ENCODE measurements at regions not wholly inside any gene's neighbourhood (a gene's known extent, or its start where the extent isn't known, plus 50 kb on each side); places are given as distances from the start of the nearest gene placed in this dataset.

- H3K36me3 ChIP-seq (ENCODE audit: control insufficient read depth in 4 of 4, insufficient read depth in 4 of 4, low read length in 3 of 4): no peaks in the 10 kb centered on the region
- POLR2A ChIA-PET: no interaction called here
Observed at GRCh38 chr2:45259547-45260160, 250.4 kb upstream of the SIX2 start.

GRCh38 chr2:45259138-45259537 lies 249.9 kb upstream of the SIX2 start:
- H3K36me3 ChIP-seq (ENCODE audit: control insufficient read depth in 4 of 4, insufficient read depth in 4 of 4, low read length in 3 of 4): no peaks in the 10 kb centered on the region
- 82% methylated on average over 8 of the region's 8 CpGs for WGBS (ENCODE audit: insufficient coverage)
- H3K27me3 ChIP-seq (replicated peaks in 2 of 5; ENCODE audit: control insufficient read depth in 4 of 5, insufficient read depth in 5 of 5, low read length in 4 of 5): no peaks in the 10 kb centered on the region
- no peak for DNase-seq
- H3K27ac ChIP-seq (ENCODE audit: insufficient read depth in 1 of 2, low read depth in 1 of 2, low read length in 2 of 2, poor library complexity in 1 of 2, severe bottlenecking in 2 of 2): no peak overlapping the region
- POLR2A ChIA-PET: no interaction called here
- H3K4me3 ChIP-seq (ENCODE audit: control insufficient read depth in 1 of 7, extremely low read depth in 1 of 7, insufficient read depth in 4 of 7, low read depth in 2 of 7, low read length in 6 of 7): no peak overlapping the region
- CTCF ChIA-PET: interaction anchor here (0.9 kb wide), 1 partner anchor 21 kb away, joined by 3 read pairs; no protein-coding TSS in a partner anchor
- peaks cover 6 to 65% (median 51%) of the 10 kb centered on the region in 4 experiments for H3K4me1 ChIP-seq (ENCODE audit: control extremely low read depth in 1 of 4, control insufficient read depth in 4 of 4, insufficient read depth in 4 of 4, low read length in 3 of 4)
- no peaks in the 10 kb centered on the region for H3K9me3 ChIP-seq (ENCODE audit: control extremely low read depth in 1 of 5, control insufficient read depth in 4 of 5, insufficient read depth in 2 of 5, low read depth in 1 of 5, low read length in 4 of 5)

More at GRCh38 chr2:45259547-45260160, 250.4 kb upstream of the SIX2 start:
- 95% methylated on average over 4 of the region's 8 CpGs for WGBS (ENCODE audit: insufficient coverage)
- Histone ChIP-seq H3K27me3 (replicated peaks in 2 of 5; ENCODE audit: control insufficient read depth in 4 of 5, insufficient read depth in 5 of 5, low read length in 4 of 5) (no peaks in the 10 kb centered on the region), H3K9me3 (ENCODE audit: control extremely low read depth in 1 of 5, control insufficient read depth in 4 of 5, insufficient read depth in 2 of 5, low read depth in 1 of 5, low read length in 4 of 5) (no peaks in the 10 kb centered on the region), H3K4me3 (ENCODE audit: control insufficient read depth in 1 of 7, extremely low read depth in 1 of 7, insufficient read depth in 4 of 7, low read depth in 2 of 7, low read length in 6 of 7) (no peak overlapping the region), H3K27ac (ENCODE audit: insufficient read depth in 1 of 2, low read depth in 1 of 2, low read length in 2 of 2, poor library complexity in 1 of 2, severe bottlenecking in 2 of 2) (no peak overlapping the region), H3K4me1 (ENCODE audit: control extremely low read depth in 1 of 4, control insufficient read depth in 4 of 4, insufficient read depth in 4 of 4, low read length in 3 of 4) (peaks cover 6 to 65% (median 51%) of the 10 kb centered on the region in 4 experiments)
- DNase-seq: no peak
- CTCF ChIA-PET: no interaction called here

DNA sequence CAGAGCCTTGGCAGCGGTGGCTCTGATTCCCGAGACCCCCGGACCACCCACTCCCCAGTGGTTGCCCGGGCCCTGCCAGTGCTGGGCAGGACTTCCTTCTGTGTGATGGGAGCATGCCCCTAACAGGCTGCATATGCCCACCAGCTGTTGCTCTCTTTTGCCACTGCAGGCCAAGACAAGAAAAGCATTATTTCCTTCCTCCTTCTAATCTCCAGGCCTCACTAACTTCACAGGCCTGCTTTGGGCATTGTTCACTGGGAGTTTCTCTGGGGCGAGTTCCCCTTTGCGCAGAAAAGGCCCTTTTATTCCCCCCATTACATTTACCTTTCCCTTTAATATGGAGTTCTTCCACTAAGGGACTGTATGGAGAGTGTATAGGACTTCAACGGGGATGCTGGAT lies 249.1 kb upstream of the SIX2 start:
- H3K36me3 ChIP-seq (ENCODE audit: control insufficient read depth in 4 of 4, insufficient read depth in 4 of 4, low read length in 3 of 4): no peaks in the 10 kb centered on the region
- H3K4me1 ChIP-seq (ENCODE audit: control extremely low read depth in 1 of 4, control insufficient read depth in 4 of 4, insufficient read depth in 4 of 4, low read length in 3 of 4): peaks cover 6 to 58% (median 48%) of the 10 kb centered on the region in 4 experiments
- DNase-seq: peak; percentile 44 to 78 (median 70)
- peak overlapping the region in 1 of 7 experiments; percentile 10 for H3K4me3 ChIP-seq (ENCODE audit: control insufficient read depth in 1 of 7, extremely low read depth in 1 of 7, insufficient read depth in 4 of 7, low read depth in 2 of 7, low read length in 6 of 7)
- ChIA-PET POLR2A (no interaction called here), CTCF (interaction anchor here (0.9 kb wide), 1 partner anchor 22 kb away, joined by 3 read pairs; no protein-coding TSS in a partner anchor)
- peak overlapping the region in 1 of 2 experiments; percentile 12 for H3K27ac ChIP-seq (ENCODE audit: insufficient read depth in 1 of 2, low read depth in 1 of 2, low read length in 2 of 2, poor library complexity in 1 of 2, severe bottlenecking in 2 of 2)
- no peaks in the 10 kb centered on the region for H3K27me3 ChIP-seq (replicated peaks in 2 of 5; ENCODE audit: control insufficient read depth in 4 of 5, insufficient read depth in 5 of 5, low read length in 4 of 5)
- 7% methylated on average over 4 of the region's 7 CpGs for WGBS (ENCODE audit: insufficient coverage)
- no peaks in the 10 kb centered on the region for H3K9me3 ChIP-seq (ENCODE audit: control extremely low read depth in 1 of 5, control insufficient read depth in 4 of 5, insufficient read depth in 2 of 5, low read depth in 1 of 5, low read length in 4 of 5)

DNA sequence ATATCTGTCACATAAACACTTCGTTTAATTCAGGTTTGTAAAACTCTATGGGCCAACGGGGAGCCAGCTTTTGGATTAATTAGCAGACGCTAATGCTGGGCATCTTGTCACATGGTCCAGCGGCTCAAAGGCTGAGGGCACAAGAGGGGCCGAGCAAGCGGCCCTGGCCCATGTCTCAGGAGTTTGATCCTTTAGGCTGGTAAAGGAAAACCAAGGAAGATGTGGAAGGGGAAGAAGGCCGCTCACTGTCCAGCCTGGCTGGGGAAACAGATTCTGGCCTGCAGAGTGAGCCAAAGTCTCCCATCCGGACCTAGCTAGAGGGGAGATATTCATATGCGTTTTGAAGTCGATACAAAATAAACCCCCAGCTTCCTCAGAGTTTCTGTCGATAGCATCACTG lies 248.6 kb upstream of the SIX2 start:
- POLR2A ChIA-PET: no interaction called here
- no peak for DNase-seq
- no peak overlapping the region for H3K27ac ChIP-seq (ENCODE audit: insufficient read depth in 1 of 2, low read depth in 1 of 2, low read length in 2 of 2, poor library complexity in 1 of 2, severe bottlenecking in 2 of 2)
- H3K27me3 ChIP-seq (replicated peaks in 2 of 5; ENCODE audit: control insufficient read depth in 4 of 5, insufficient read depth in 5 of 5, low read length in 4 of 5): no peaks in the 10 kb centered on the region
- H3K4me1 ChIP-seq (ENCODE audit: control extremely low read depth in 1 of 4, control insufficient read depth in 4 of 4, insufficient read depth in 4 of 4, low read length in 3 of 4): peaks cover 6 to 53% (median 43%) of the 10 kb centered on the region in 4 experiments
- 89% methylated on average over 6 of the region's 11 CpGs for WGBS (ENCODE audit: insufficient coverage)
- peak overlapping the region in 1 of 7 experiments; percentile 10 for H3K4me3 ChIP-seq (ENCODE audit: control insufficient read depth in 1 of 7, extremely low read depth in 1 of 7, insufficient read depth in 4 of 7, low read depth in 2 of 7, low read length in 6 of 7)
- no peaks in the 10 kb centered on the region for H3K36me3 ChIP-seq (ENCODE audit: control insufficient read depth in 4 of 4, insufficient read depth in 4 of 4, low read length in 3 of 4)
- CTCF ChIA-PET: no interaction called here
- no peaks in the 10 kb centered on the region for H3K9me3 ChIP-seq (ENCODE audit: control extremely low read depth in 1 of 5, control insufficient read depth in 4 of 5, insufficient read depth in 2 of 5, low read depth in 1 of 5, low read length in 4 of 5)

- H3K4me1 ChIP-seq (ENCODE audit: control extremely low read depth in 1 of 4, control insufficient read depth in 4 of 4, insufficient read depth in 4 of 4, low read length in 3 of 4): peaks cover 3 to 45% (median 35%) of the 10 kb centered on the region in 4 experiments
- H3K27me3 ChIP-seq (replicated peaks in 2 of 5; ENCODE audit: control insufficient read depth in 4 of 5, insufficient read depth in 5 of 5, low read length in 4 of 5): no peaks in the 10 kb centered on the region
- CTCF ChIA-PET: no interaction called here
- H3K27ac ChIP-seq (ENCODE audit: insufficient read depth in 1 of 2, low read depth in 1 of 2, low read length in 2 of 2, poor library complexity in 1 of 2, severe bottlenecking in 2 of 2): no peak overlapping the region
- H3K36me3 ChIP-seq (ENCODE audit: control insufficient read depth in 4 of 4, insufficient read depth in 4 of 4, low read length in 3 of 4): no peaks in the 10 kb centered on the region
- POLR2A ChIA-PET: no interaction called here
- no peak overlapping the region for H3K4me3 ChIP-seq (ENCODE audit: control insufficient read depth in 1 of 7, extremely low read depth in 1 of 7, insufficient read depth in 4 of 7, low read depth in 2 of 7, low read length in 6 of 7)
- peaks cover 0 to under 1% (median 0%) of the 10 kb centered on the region in 5 experiments for H3K9me3 ChIP-seq (ENCODE audit: control extremely low read depth in 1 of 5, control insufficient read depth in 4 of 5, insufficient read depth in 2 of 5, low read depth in 1 of 5, low read length in 4 of 5)
- WGBS (ENCODE audit: insufficient coverage): 91% methylated on average over 15 of the region's 16 CpGs
- DNase-seq: no peak
Observed at GRCh38 chr2:45256867-45257641, 247.8 kb upstream of the SIX2 start.

DNA sequence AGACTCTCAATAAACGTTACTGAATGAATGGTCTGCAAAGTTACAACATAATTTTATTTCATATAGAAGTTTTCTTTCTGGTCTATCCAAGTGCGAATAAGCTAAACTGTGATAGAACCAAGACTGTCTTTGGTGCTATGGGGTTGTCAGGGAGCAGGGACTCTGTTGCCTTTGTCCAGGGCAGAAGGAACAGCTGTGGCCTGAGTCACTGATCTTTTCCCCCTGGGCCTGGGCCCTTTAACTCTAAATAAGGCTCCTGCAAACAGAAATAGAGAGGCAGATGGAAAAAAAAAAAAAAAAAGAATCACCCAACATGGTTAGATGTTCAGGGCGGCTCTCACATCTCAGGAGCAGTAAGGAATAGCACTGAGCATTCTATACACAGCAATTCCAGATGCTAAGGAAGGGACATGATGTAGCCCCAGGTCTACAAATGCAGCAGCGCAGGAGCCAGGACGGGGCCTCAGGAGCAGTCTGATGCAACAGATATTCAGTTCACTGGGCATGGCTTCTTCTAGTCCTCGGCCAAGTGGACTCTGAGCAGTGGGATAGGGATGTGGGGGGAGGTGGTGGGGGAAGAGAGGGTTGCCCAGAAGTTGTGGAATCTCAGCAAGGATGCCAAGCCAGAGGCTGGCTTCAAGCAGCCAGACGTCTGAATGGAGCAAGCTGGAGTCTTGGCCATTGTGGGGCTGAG lies 247.1 kb upstream of the SIX2 start:
- Histone ChIP-seq H3K27ac (ENCODE audit: insufficient read depth in 1 of 2, low read depth in 1 of 2, low read length in 2 of 2, poor library complexity in 1 of 2, severe bottlenecking in 2 of 2) (no peak overlapping the region), H3K36me3 (ENCODE audit: control insufficient read depth in 4 of 4, insufficient read depth in 4 of 4, low read length in 3 of 4) (no peaks in the 10 kb centered on the region), H3K4me3 (ENCODE audit: control insufficient read depth in 1 of 7, extremely low read depth in 1 of 7, insufficient read depth in 4 of 7, low read depth in 2 of 7, low read length in 6 of 7) (no peak overlapping the region), H3K4me1 (ENCODE audit: control extremely low read depth in 1 of 4, control insufficient read depth in 4 of 4, insufficient read depth in 4 of 4, low read length in 3 of 4) (peaks cover 3 to 38% (median 30%) of the 10 kb centered on the region in 4 experiments), H3K9me3 (ENCODE audit: control extremely low read depth in 1 of 5, control insufficient read depth in 4 of 5, insufficient read depth in 2 of 5, low read depth in 1 of 5, low read length in 4 of 5) (peaks cover 0 to 3% (median 0%) of the 10 kb centered on the region in 5 experiments), H3K27me3 (replicated peaks in 2 of 5; ENCODE audit: control insufficient read depth in 4 of 5, insufficient read depth in 5 of 5, low read length in 4 of 5) (no peaks in the 10 kb centered on the region)
- DNase-seq: no peak
- 95% methylated on average over 5 of the region's 7 CpGs for whole genome bisulfite sequencing (ENCODE audit: insufficient coverage)
- ChIA-PET CTCF (no interaction called here), POLR2A (no interaction called here)

- Histone ChIP-seq H3K9me3 (ENCODE audit: control extremely low read depth in 1 of 5, control insufficient read depth in 4 of 5, insufficient read depth in 2 of 5, low read depth in 1 of 5, low read length in 4 of 5) (peaks cover 0 to 3% (median 0%) of the 10 kb centered on the region in 5 experiments), H3K4me1 (ENCODE audit: control extremely low read depth in 1 of 4, control insufficient read depth in 4 of 4, insufficient read depth in 4 of 4, low read length in 3 of 4) (peaks cover 3 to 40% (median 29%) of the 10 kb centered on the region in 4 experiments), H3K4me3 (ENCODE audit: control insufficient read depth in 1 of 7, extremely low read depth in 1 of 7, insufficient read depth in 4 of 7, low read depth in 2 of 7, low read length in 6 of 7) (no peak overlapping the region), H3K27ac (ENCODE audit: insufficient read depth in 1 of 2, low read depth in 1 of 2, low read length in 2 of 2, poor library complexity in 1 of 2, severe bottlenecking in 2 of 2) (no peak overlapping the region), H3K27me3 (replicated peaks in 2 of 5; ENCODE audit: control insufficient read depth in 4 of 5, insufficient read depth in 5 of 5, low read length in 4 of 5) (no peaks in the 10 kb centered on the region), H3K36me3 (ENCODE audit: control insufficient read depth in 4 of 4, insufficient read depth in 4 of 4, low read length in 3 of 4) (no peaks in the 10 kb centered on the region)
- ChIA-PET POLR2A (no interaction called here), CTCF (no interaction called here)
- peak in 2 of 3 donors; percentile 23 to 52 for DNase-seq
- 51% methylated on average over 3 of the region's 3 CpGs for WGBS (ENCODE audit: insufficient coverage)
Observed at GRCh38 chr2:45255563-45255962, 246.3 kb upstream of the SIX2 start.
